ENCODE measurements at regions not wholly inside any gene's neighbourhood (a gene's known extent, or its start where the extent isn't known, plus 50 kb on each side); places are given as distances from the start of the nearest gene placed in this dataset.

- Histone ChIP-seq H3K36me3 (ENCODE audit: control insufficient read depth, insufficient read depth, low read length) (no peaks in the 10 kb centered on the region), H3K27me3 (ENCODE audit: control insufficient read depth, insufficient read depth, low read length) (no peaks in the 10 kb centered on the region), H3K4me3 (ENCODE audit: low read depth, low read length) (no peak overlapping the region)
- FAIRE-seq (peak; percentile 52), DNase-seq (ENCODE audit: low read depth) (peak; percentile 82)
- TF ChIP-seq CTCF (IDR thresholded peaks at IDR 0.05; ENCODE audit: insufficient read depth, low read length, severe bottlenecking), result no peak
Observed at GRCh38 chr2:172673056-172673683, 62.5 kb upstream of the RAPGEF4 start.

GRCh38 chr2:172674034-172674967 is 61.3 kb upstream of the RAPGEF4 start:
- H3K4me3 ChIP-seq (ENCODE audit: low read depth, low read length), result no peak overlapping the region
- no peaks in the 10 kb centered on the region for H3K36me3 ChIP-seq (ENCODE audit: control insufficient read depth, insufficient read depth, low read length)
- DNase-seq (ENCODE audit: low read depth) (no peak), FAIRE-seq (peak; percentile 73)
- TF ChIP-seq CTCF (IDR thresholded peaks at IDR 0.05; ENCODE audit: insufficient read depth, low read length, severe bottlenecking), result peak; percentile 68
- no peaks in the 10 kb centered on the region for H3K27me3 ChIP-seq (ENCODE audit: control insufficient read depth, insufficient read depth, low read length)

- no peaks in the 10 kb centered on the region for H3K27me3 ChIP-seq (ENCODE audit: control insufficient read depth, insufficient read depth, low read length)
- TF ChIP-seq CTCF (IDR thresholded peaks at IDR 0.05; ENCODE audit: insufficient read depth, low read length, severe bottlenecking), result no peak
- H3K36me3 ChIP-seq (ENCODE audit: control insufficient read depth, insufficient read depth, low read length), result no peaks in the 10 kb centered on the region
- DNase-seq (ENCODE audit: low read depth) (no peak), FAIRE-seq (no peak)
- no peak overlapping the region for H3K4me3 ChIP-seq (ENCODE audit: low read depth, low read length)
Observed at GRCh38 chr2:172674968-172675303, 60.7 kb upstream of the RAPGEF4 start.

GRCh38 chr2:172677363-172677762 is 58.3 kb upstream of the RAPGEF4 start:
- TF ChIP-seq CTCF (IDR thresholded peaks at IDR 0.05; ENCODE audit: insufficient read depth, low read length, severe bottlenecking), result no peak
- FAIRE-seq (no peak), DNase-seq (ENCODE audit: low read depth) (peak; percentile 61)
- H3K4me3 ChIP-seq (ENCODE audit: low read depth, low read length), result no peak overlapping the region
- H3K36me3 ChIP-seq (ENCODE audit: control insufficient read depth, insufficient read depth, low read length), result no peaks in the 10 kb centered on the region
- H3K27me3 ChIP-seq (ENCODE audit: control insufficient read depth, insufficient read depth, low read length), result no peaks in the 10 kb centered on the region

- TF ChIP-seq CTCF (IDR thresholded peaks at IDR 0.05; ENCODE audit: insufficient read depth, low read length, severe bottlenecking), result no peak
Observed at GRCh38 chr2:172680436-172681068, 55.1 kb upstream of the RAPGEF4 start.

More at GRCh38 chr2:172680436-172681068, 55.1 kb upstream of the RAPGEF4 start:
- Histone ChIP-seq H3K4me3 (ENCODE audit: low read depth, low read length) (no peak overlapping the region), H3K27me3 (ENCODE audit: control insufficient read depth, insufficient read depth, low read length) (no peaks in the 10 kb centered on the region), H3K36me3 (ENCODE audit: control insufficient read depth, insufficient read depth, low read length) (no peaks in the 10 kb centered on the region)
- no peak for FAIRE-seq
- no peak for DNase-seq (ENCODE audit: low read depth)

Data from bronchial epithelial cell (primary cell).